ENCODE measurements at regions not wholly inside any gene's neighbourhood (a gene's known extent, or its start where the extent isn't known, plus 50 kb on each side); places are given as distances from the start of the nearest gene placed in this dataset.

GRCh38 chr12:124629789-124630480, 62.5 kb upstream of the NCOR2 start:
- no peak for DNase-seq

DNA sequence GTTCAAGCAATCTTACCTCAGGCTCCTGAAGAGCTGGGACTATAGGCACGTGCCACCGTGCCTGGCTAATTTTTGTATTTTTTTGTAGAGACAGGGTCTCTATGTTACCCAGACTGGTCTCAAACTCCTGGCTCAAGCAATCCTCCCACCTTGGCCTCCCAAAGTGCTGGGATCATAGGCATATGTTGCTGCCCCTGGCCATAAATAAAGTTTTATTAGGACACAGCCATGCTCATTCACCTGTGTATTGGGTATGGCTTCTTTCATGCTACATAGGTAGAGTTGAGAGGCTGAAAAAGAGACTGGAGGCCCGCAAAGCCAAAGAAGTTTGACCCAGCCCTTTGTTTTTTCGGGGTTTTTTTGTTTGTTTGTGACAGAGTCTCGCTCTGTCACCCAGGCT, 61.7 kb upstream of the NCOR2 start:
- DNase-seq, result no peak

DNA sequence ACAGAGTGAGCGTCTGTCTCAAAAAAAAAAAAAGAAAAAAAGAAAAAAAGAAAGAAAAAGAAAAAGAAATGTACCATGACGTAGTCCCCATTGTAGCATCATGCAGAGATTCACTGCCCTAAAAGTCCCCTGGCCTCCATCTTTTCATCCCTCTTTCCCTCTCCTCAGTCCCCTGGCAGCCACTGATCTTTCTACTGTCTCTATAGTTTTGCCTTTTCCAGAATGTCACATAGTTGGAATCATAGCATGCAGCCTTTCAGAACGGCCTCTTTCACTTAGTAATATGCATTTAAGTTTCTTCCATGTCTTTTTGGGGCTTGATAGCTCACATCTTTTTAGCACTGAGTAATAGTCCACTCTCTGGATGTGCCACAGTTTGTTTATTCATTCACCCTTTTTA, 60.5 kb upstream of the NCOR2 start:
- DNase-seq, result no peak

DNA sequence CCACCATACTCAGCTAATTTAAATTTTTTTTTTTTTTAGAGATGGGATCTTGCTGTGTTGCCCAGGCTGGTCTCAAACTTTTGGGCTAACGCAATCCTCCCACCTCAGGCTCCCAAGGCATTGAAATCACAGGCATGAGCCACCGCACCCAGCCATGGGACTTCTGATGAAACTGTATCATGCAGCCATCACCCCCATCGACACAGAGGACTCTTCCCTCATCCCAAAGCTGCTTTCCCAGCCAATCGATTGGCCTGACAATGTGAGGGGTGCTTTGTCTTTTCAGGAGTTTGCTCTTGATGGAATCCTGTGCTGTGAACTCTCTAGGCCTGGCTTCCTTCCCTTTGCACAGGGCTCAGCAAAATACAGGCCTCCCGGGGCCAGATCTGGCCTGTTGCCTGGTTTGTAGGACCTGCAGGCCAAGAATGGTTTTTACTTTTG, 59.6 kb upstream of the NCOR2 start:
- no peak for DNase-seq

GRCh38 chr12:124625867-124626675, 58.7 kb upstream of the NCOR2 start:
- DNase-seq, result no peak

DNA sequence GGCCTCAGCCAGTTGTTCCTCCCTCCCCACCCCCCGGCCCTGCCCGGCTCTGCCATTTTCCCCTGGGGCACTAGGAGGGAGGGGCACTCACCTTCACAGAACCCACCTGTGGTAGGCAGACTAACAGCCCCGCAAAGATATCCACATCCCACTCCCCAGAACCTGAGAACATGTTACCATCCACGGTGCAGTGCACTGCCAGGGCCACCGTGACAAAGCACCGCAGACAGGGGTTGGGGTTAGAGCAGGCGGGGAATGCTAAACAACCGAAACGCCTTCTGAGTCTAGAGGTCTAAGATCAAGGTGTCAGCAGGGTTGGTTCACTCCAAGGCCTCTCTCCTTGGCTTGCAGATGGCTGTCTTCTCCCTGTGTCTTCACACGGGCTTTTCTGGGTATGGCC, 57.4 kb upstream of the NCOR2 start:
- DNase-seq, result no peak

DNA sequence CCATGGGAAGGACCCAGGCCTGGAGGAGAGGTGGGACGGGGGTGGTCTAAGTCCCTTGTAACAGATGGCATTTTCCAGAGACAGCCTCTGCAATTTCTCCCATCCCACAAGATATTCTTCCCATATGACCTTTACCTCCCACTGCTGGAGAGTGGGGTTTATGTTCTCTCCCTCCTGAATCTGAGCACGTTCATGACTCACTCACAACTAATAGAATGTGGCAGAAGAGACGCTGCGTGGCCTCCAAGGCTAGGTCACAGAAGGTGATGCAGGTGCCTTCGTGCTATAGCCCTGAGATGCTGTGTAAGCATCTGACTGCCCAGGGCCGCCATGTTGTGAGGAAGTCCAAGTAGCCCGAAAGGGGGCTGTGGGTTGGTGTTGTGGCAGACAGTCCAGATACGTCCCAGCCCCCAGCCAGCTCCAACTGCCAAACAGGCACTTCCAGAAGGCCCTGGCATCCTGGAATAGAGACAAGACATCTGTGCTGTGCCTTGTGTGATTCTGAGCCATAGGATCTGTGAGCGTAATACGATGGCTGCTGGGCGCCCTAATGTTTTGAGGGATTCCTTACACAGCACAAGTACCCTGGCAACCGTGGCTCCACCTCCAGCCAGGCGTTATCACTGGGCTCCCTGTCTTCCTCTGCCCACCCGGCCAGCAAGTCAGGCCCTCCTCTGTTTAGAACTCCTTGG, 56.1 kb upstream of the NCOR2 start:
- DNase-seq, result no peak

DNA sequence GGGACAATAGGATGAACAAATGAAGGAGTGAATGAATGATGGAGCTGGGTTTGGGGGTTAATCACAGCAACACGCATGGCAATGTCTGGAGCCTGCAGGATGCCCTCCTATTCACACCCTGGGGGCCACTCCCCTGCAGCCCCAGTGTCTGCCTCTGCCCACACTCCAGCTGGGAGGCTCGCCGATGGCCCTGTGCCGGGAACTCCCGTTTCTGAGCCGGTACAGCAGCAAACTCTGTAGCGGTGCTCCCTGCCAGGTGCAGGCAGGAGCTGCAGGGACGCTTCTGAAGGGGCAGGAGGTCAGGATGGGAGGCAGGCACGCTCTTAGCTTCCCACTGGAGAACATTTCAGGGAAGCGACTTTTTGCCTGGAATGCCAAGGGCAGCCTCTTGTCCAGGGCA, 55.4 kb upstream of the NCOR2 start:
- no peak for DNase-seq

- no peak for DNase-seq
Measured at GRCh38 chr12:124622331-124622730, 54.9 kb upstream of the NCOR2 start.

GRCh38 chr12:124621296-124621660, 53.9 kb upstream of the NCOR2 start:
- DNase-seq, result no peak

DNA sequence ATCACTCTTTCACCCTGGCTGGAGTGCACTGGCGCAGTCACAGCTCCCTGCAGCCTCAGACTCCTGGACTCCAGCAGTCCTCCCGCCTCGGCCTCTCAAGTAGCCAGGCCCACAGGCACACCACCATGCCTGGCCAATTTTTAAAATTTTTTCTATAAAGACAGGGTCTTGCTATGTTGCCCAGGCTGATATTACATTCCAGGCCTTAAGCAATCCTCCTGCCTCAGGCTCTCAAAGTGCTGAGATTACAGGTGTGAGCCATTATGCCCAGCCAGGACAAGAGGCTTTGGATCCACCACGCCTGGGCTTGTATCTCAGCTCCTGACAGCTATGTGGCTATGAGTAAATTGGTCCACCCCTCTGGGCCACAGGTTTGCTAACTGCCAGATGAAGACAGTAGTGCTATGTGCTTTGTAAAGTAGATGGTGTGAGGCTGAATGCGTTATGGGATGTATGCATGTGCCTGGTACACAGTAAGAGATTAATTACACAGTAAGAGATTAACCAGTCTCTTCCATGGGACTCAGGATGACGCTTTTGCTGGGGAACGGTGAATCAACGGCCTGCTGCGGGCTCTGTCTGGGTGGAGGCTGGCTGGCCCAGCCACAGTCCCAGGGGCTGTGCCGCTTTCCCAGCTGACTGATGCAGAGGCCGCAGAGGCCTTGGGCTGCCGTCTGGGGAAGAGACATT, 53.3 kb upstream of the NCOR2 start:
- no peak for DNase-seq

GRCh38 chr12:124618291-124618902, 51.0 kb upstream of the NCOR2 start:
- DNase-seq, result no peak

DNA sequence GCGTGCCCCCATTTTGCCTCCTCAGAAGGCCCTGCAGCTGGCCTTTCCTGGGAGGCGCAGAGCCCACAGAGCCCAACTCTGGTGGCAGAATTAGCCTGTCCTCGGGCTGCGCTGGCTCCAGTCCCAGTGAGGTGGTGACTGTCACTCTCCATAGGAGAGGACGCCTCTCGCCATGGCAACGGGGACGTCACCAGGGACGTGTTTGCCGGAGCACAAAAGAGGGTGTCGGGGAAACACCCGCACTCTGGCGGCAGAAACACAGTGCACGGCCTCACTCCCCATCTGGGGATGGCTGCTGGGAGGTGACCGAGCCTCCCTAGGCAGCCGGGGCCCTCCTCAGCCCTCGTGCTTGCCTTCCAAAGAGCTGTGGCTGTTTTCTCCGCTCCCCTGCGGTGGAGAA, 50.2 kb upstream of the NCOR2 start:
- DNase-seq, result no peak

Data from stimulated activated CD4-positive, alpha-beta T cell treated with anti-CD3 and anti-CD28 coated beads, Interleukin-4, amount 100 ng/mL, for 1 hour (primary cell).